ENCODE measurements at regions not wholly inside any gene's neighbourhood (a gene's known extent, or its start where the extent isn't known, plus 50 kb on each side); places are given as distances from the start of the nearest gene placed in this dataset.

DNA sequence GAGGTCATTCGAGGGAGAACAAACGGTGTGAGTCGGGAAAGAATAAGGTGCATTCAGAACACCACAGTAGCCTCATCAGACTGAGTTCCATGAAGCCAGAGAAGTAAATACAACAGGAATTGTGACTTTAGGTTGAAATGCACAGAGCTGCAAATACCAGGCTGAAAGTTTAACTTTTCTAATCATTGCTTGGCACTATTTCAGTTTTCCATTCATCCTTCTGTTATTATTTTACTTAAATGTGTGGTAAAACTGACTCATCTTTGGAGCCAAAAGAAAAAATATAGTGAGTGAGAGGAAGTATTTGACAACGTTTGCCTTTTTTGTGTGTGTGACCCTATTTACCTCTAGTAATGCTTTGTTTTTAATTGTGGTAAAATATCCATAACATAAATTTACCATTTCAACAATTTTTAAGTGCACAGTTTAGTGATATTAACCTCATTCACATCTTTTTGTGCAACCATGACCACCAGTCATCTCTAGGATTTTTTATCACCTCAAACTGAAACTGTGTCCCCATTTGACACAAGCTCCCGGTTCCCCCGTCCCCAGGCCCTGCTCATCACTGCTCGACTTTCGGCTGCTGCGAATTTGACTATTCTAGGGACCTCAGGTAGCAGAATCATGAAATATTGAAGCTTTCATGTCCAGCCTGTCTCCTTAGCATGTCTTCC lies 166.8 kb downstream of the HSD17B3 start:
- H3K4me3 ChIP-seq (ENCODE audit: low read depth, low read length) = no peak overlapping the region
- TF ChIP-seq, protein P1, sequence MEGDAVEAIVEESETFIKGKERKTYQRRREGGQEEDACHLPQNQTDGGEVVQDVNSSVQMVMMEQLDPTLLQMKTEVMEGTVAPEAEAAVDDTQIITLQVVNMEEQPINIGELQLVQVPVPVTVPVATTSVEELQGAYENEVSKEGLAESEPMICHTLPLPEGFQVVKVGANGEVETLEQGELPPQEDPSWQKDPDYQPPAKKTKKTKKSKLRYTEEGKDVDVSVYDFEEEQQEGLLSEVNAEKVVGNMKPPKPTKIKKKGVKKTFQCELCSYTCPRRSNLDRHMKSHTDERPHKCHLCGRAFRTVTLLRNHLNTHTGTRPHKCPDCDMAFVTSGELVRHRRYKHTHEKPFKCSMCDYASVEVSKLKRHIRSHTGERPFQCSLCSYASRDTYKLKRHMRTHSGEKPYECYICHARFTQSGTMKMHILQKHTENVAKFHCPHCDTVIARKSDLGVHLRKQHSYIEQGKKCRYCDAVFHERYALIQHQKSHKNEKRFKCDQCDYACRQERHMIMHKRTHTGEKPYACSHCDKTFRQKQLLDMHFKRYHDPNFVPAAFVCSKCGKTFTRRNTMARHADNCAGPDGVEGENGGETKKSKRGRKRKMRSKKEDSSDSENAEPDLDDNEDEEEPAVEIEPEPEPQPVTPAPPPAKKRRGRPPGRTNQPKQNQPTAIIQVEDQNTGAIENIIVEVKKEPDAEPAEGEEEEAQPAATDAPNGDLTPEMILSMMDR (IDR thresholded peaks at IDR 0.05; ENCODE audit: borderline replicate concordance, insufficient read depth, low read depth, low read length) = no peak

DNA sequence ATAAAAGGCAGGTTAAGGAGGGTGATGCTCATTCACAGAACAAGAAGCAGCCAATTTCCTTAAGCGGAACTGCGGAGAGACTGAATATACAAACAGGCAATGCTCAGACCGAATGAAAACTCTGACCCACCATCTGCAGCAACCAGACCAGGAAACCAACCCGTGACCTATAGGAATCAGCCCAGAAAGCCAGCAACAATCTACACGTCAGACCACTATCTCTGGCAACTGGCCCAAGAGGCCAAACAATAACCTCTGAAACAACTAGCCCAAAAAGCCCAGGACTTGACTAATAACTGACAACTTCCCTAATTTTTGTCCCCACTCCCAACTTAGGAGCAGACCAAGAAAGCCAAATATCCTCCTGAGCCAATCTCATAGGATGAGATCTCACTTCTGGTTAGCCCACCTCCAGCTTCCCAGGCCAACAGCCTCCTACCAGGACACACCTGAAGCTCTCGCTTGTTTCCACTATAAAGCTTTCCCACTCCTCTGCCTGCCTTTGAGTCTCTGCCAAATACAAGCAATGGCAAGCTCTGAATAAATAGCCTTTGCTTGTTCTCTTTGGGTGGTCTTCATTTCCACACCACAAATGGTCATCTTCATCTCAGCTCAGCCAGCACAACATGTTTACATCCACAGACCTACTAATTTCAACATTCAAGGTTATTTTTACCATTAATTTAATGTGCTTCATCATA lies 168.5 kb downstream of the HSD17B3 start:
- TF ChIP-seq, protein P1 (IDR thresholded peaks at IDR 0.05; ENCODE audit: borderline replicate concordance, insufficient read depth, low read depth, low read length) = no peak
- no peak overlapping the region for H3K4me3 ChIP-seq (ENCODE audit: low read depth, low read length)

DNA sequence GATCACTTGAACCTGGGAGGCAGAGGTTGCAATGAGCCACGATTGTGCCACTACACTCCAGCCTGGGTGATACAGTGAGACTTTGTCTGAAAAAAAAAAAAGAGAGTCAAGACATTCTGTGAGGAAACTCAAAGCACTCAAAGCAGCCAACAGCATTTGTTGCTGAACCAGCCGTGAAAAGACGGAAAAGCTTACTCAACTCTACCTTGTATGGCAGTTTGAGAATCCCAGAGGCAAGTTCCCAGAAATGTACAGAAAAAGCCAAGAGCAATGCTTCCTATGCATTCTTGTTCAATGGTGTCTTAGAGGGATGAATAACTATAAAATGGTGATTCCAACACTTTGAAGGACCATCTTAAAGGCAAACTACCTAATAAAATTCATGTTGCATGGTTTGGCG lies 170.2 kb downstream of the HSD17B3 start:
- TF ChIP-seq, protein P1 (IDR thresholded peaks at IDR 0.05; ENCODE audit: borderline replicate concordance, insufficient read depth, low read depth, low read length) = no peak
- no peak overlapping the region for H3K4me3 ChIP-seq (ENCODE audit: low read depth, low read length)

DNA sequence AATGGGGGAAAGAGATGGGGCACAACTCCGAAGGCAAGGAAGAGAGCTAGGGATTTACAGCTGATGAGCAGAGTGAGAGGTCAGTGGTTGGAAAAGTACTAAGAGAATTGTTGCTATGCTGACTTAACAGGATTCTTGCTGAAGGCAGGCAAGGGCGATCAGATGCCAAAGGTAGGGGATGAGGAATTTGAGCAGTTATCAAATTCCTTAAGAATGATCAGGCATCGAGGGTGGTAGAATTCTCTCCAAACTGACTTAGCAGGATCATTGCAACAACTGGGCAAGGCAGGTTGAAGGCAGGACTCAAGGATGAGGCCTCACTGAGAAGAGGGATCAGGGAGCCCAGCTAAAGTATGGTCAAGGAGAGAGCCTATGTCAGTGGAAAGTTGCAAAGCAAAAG lies 171.0 kb downstream of the HSD17B3 start:
- TF ChIP-seq, protein P1 (IDR thresholded peaks at IDR 0.05; ENCODE audit: borderline replicate concordance, insufficient read depth, low read depth, low read length) = no peak
- no peak overlapping the region for H3K4me3 ChIP-seq (ENCODE audit: low read depth, low read length)

DNA sequence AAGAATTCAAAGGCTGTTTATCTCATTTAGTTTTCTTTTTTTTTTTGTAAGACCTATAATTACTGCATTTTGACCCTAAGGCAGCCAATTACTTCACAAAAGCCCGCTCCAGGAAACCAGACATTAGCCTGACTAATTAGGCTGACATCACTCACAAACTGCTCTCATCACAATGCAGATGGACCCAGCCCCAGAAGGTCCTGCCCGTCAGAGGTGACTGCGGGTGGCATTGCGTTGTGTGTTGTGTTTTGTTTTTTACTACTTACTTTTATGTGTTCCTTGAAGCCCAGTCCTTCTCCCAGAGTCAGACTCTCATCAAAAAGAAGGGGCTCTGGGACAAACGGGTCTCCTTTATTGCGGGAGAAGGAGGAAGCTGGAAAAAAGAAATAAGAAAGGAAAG lies 172.2 kb downstream of the HSD17B3 start:
- TF ChIP-seq, protein P1 (IDR thresholded peaks at IDR 0.05; ENCODE audit: borderline replicate concordance, insufficient read depth, low read depth, low read length) = no peak
- no peak overlapping the region for H3K4me3 ChIP-seq (ENCODE audit: low read depth, low read length)

DNA sequence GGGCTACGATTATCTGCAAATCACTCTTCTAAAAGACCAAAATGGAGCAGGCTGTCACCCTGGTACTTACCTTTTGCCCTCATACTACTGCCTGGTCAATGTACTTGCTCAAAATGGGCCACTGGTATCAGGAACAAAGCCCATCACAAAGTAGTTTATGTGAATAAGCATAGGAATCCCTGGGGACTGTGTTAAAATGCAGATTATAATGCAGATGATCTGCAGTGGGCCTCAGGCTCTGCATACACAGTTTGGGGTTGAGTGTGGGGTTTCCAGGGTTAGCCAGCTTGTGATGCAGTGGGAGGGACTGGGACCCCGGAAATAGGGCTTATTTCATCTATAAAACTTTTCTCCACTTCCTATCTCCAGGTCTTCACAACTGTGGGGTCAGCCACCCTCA lies 173.1 kb downstream of the HSD17B3 start:
- TF ChIP-seq, protein P1 (IDR thresholded peaks at IDR 0.05; ENCODE audit: borderline replicate concordance, insufficient read depth, low read depth, low read length) = no peak
- H3K4me3 ChIP-seq (ENCODE audit: low read depth, low read length) = no peak overlapping the region

Measured in GM12875 (cell line).